ENCODE measurements at regions not wholly inside any gene's neighbourhood (a gene's known extent, or its start where the extent isn't known, plus 50 kb on each side); places are given as distances from the start of the nearest gene placed in this dataset.

DNA sequence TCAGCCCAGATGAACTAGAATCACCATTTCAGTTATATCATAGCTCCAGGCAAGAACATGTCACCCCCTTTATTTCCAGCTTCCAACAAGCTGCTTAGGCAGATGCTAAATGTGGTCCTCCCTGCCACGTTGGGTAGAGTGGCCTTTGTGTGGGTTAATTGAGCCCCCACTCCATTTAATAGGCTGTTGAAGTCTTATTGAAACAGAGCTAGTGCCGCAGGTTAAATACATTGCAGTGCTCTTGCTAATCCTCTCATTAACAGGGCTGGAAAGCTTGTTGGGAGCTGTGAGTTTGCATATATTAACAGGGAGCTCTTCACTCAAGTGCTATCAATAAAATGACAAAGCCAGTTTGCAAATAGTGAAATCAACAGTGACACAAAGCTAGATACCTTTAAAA, 248.4 kb upstream of the CMC1 start:
- TF ChIP-seq, protein P1, sequence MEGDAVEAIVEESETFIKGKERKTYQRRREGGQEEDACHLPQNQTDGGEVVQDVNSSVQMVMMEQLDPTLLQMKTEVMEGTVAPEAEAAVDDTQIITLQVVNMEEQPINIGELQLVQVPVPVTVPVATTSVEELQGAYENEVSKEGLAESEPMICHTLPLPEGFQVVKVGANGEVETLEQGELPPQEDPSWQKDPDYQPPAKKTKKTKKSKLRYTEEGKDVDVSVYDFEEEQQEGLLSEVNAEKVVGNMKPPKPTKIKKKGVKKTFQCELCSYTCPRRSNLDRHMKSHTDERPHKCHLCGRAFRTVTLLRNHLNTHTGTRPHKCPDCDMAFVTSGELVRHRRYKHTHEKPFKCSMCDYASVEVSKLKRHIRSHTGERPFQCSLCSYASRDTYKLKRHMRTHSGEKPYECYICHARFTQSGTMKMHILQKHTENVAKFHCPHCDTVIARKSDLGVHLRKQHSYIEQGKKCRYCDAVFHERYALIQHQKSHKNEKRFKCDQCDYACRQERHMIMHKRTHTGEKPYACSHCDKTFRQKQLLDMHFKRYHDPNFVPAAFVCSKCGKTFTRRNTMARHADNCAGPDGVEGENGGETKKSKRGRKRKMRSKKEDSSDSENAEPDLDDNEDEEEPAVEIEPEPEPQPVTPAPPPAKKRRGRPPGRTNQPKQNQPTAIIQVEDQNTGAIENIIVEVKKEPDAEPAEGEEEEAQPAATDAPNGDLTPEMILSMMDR (conservative IDR thresholded peaks at IDR 0.05): no peak
- TF ChIP-seq ZFX (IDR thresholded peaks at IDR 0.05): no peak

Data from C4-2B (cell line).